ENCODE measurements at regions not wholly inside any gene's neighbourhood (a gene's known extent, or its start where the extent isn't known, plus 50 kb on each side); places are given as distances from the start of the nearest gene placed in this dataset.

GRCh38 chr4:45122406-45122805, 396.1 kb upstream of the GNPDA2 start:
- no peak for TF ChIP-seq TBL1XR1 (IDR thresholded peaks at IDR 0.05; ENCODE audit: low read depth, low read length)
- TF ChIP-seq ATF3 (IDR thresholded peaks at IDR 0.05; ENCODE audit: borderline replicate concordance, extremely low read depth, low read depth, low read length) = no peak
- TF ChIP-seq IKZF1 (conservative IDR thresholded peaks at IDR 0.05) = no peak
- TF ChIP-seq CTCF (IDR thresholded peaks at IDR 0.05 in 2 of 3, conservative IDR thresholded peaks at IDR 0.05 in 1 of 3; ENCODE audit: control insufficient read depth in 2 of 3, extremely low read depth in 1 of 3, insufficient read depth in 1 of 3, low read depth in 3 of 3, low read length in 3 of 3) = no peak
- TF ChIP-seq JUNB (IDR thresholded peaks at IDR 0.05) = no peak
- no peak for TF ChIP-seq KDM1A (IDR thresholded peaks at IDR 0.05; ENCODE audit: borderline replicate concordance)
- no peak for TF ChIP-seq BCLAF1 (IDR thresholded peaks at IDR 0.05)
- TF ChIP-seq CBX5 (IDR thresholded peaks at IDR 0.05; ENCODE audit: low read depth) = no peak
- no peak for TF ChIP-seq CBFB (IDR thresholded peaks at IDR 0.05; ENCODE audit: low read depth)

Measured in GM12878 (cell line).